ENCODE measurements at regions not wholly inside any gene's neighbourhood (a gene's known extent, or its start where the extent isn't known, plus 50 kb on each side); places are given as distances from the start of the nearest gene placed in this dataset.

DNA sequence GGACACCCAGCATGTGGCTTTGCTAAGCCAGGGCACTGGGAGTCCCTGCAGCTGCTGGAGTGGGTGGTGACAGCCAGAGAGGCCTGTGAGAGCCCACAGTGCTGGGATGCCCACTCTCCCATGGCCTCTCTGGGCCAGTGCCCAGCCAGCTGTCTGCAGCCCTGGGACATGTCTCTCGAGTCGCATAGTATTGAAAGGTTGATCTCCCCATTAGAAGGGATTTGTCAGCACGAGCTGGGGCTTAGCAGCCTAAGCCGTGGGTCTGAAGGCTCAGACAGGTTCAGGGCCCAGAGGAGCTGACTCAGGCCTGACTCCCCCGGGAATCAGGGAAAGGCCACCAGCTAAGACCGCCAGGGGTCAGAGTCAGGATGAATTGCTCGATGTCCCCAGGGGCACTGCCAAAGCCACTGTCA is 53.5 kb downstream of the FOXD2 start:
- Mint-ChIP-seq H3K27ac (no peak overlapping the region), H3K9me3 (ENCODE audit: insufficient read depth) (no peaks in the 10 kb centered on the region), H3K4me1 (no peaks in the 10 kb centered on the region), H3K4me3 (no peak overlapping the region), H3K27me3 (peaks cover 31% of the 10 kb centered on the region)
- 72% methylated on average over 7 of the region's 7 CpGs for WGBS (ENCODE audit: insufficient coverage)
- no peak overlapping the region for H3K4me2 ChIP-seq (replicated peaks; ENCODE audit: low read depth, low read length, poor library complexity, severe bottlenecking)
- no peak overlapping the region for H3K9ac ChIP-seq (ENCODE audit: low read length)
- H3K4me1 ChIP-seq (ENCODE audit: control insufficient read depth in 2 of 2, insufficient read depth in 2 of 2, low read length in 2 of 2) = no peaks in the 10 kb centered on the region
- intact Hi-C loops (cut with micrococcal nuclease) = no loop called here
- H3K27ac ChIP-seq (ENCODE audit: low read length in 2 of 2) = no peak overlapping the region
- H3K4me3 ChIP-seq (ENCODE audit: control extremely low read depth in 1 of 5, extremely low read depth in 1 of 5, insufficient read depth in 1 of 5, low read depth in 2 of 5, low read length in 4 of 5) = no peak overlapping the region
- ATAC-seq (ENCODE audit: low read depth) = no peak
- ChIA-PET POLR2A (no interaction called here), CTCF (no interaction called here)
- H3K27me3 ChIP-seq (replicated peaks in 1 of 4; ENCODE audit: control extremely low read depth in 1 of 4, control insufficient read depth in 3 of 4, insufficient read depth in 4 of 4, low read length in 3 of 4) = peaks cover 0 to 7% (median 1%) of the 10 kb centered on the region in 4 experiments
- H3K36me3 ChIP-seq (replicated peaks in 1 of 2; ENCODE audit: control extremely low read depth in 1 of 2, control insufficient read depth in 1 of 2, extremely low read depth in 1 of 2, insufficient read depth in 2 of 2, low read length in 1 of 2) = no peaks in the 10 kb centered on the region
- H2AFZ ChIP-seq (ENCODE audit: insufficient read depth, low read depth, low read length, poor library complexity, severe bottlenecking) = no peak overlapping the region
- no peak for DNase-seq
- no peak for TF ChIP-seq EZH2 (IDR thresholded peaks at IDR 0.05; ENCODE audit: borderline replicate concordance, insufficient read depth, low read depth, low read length, poor library complexity, severe bottlenecking)
- TF ChIP-seq, protein P1, sequence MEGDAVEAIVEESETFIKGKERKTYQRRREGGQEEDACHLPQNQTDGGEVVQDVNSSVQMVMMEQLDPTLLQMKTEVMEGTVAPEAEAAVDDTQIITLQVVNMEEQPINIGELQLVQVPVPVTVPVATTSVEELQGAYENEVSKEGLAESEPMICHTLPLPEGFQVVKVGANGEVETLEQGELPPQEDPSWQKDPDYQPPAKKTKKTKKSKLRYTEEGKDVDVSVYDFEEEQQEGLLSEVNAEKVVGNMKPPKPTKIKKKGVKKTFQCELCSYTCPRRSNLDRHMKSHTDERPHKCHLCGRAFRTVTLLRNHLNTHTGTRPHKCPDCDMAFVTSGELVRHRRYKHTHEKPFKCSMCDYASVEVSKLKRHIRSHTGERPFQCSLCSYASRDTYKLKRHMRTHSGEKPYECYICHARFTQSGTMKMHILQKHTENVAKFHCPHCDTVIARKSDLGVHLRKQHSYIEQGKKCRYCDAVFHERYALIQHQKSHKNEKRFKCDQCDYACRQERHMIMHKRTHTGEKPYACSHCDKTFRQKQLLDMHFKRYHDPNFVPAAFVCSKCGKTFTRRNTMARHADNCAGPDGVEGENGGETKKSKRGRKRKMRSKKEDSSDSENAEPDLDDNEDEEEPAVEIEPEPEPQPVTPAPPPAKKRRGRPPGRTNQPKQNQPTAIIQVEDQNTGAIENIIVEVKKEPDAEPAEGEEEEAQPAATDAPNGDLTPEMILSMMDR (IDR thresholded peaks at IDR 0.05) = no peak
- H3K9me3 ChIP-seq (ENCODE audit: control extremely low read depth in 1 of 3, control insufficient read depth in 2 of 3, insufficient read depth in 1 of 3, low read length in 2 of 3) = peaks cover 0 to 3% (median 0%) of the 10 kb centered on the region in 3 donors
- no peaks in the 10 kb centered on the region for H4K20me1 ChIP-seq (ENCODE audit: control insufficient read depth, insufficient read depth, low read length, poor library complexity, severe bottlenecking)
- H3K79me2 ChIP-seq (ENCODE audit: control insufficient read depth, insufficient read depth, low read length) = no peaks in the 10 kb centered on the region

DNA sequence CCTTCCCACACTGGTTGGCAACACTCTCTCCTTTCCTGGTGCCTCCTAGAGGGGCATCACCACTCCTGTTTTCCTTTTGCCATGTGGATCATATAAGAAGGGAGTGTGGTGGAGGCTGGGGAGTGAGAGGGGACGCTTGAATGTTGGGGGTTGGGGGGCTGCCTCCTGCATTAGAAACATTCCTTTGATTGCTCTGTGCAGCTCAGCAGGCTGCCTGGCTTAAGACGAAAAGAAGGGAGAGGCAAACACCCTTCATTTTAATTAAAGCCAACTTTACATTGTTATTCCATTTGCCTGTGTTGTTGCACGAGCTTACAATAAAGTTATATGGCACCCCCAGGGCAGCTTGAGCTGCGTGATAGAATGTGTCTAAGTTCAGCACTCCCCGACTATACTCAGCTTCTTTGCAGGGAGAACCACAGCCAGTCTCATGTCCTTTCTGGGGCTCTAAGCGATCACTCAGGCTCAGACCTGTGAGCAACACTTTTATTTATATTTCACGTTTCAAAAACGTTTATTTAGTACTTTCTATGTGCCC is 57.4 kb downstream of the FOXD2 start:
- no peaks in the 10 kb centered on the region for H3K4me1 ChIP-seq (ENCODE audit: control insufficient read depth in 2 of 2, insufficient read depth in 2 of 2, low read length in 2 of 2)
- no peak overlapping the region for H3K27ac Mint-ChIP-seq
- peaks cover 0 to 4% (median 2%) of the 10 kb centered on the region in 4 experiments for H3K27me3 ChIP-seq (replicated peaks in 1 of 4; ENCODE audit: control extremely low read depth in 1 of 4, control insufficient read depth in 3 of 4, insufficient read depth in 4 of 4, low read length in 3 of 4)
- H3K4me2 ChIP-seq (replicated peaks; ENCODE audit: low read depth, low read length, poor library complexity, severe bottlenecking) = no peak overlapping the region
- no peaks in the 10 kb centered on the region for H3K4me1 Mint-ChIP-seq
- ATAC-seq (ENCODE audit: low read depth) (no peak), DNase-seq (no peak)
- no peak overlapping the region for H3K4me3 Mint-ChIP-seq
- H3K36me3 ChIP-seq (replicated peaks in 1 of 2; ENCODE audit: control extremely low read depth in 1 of 2, control insufficient read depth in 1 of 2, extremely low read depth in 1 of 2, insufficient read depth in 2 of 2, low read length in 1 of 2) = no peaks in the 10 kb centered on the region
- H3K79me2 ChIP-seq (ENCODE audit: control insufficient read depth, insufficient read depth, low read length) = no peaks in the 10 kb centered on the region
- ChIA-PET POLR2A (no interaction called here), CTCF (no interaction called here)
- H3K27me3 Mint-ChIP-seq = peaks cover 29% of the 10 kb centered on the region
- no peaks in the 10 kb centered on the region for H3K9me3 Mint-ChIP-seq (ENCODE audit: insufficient read depth)
- no peak overlapping the region for H3K4me3 ChIP-seq (ENCODE audit: control extremely low read depth in 1 of 5, extremely low read depth in 1 of 5, insufficient read depth in 1 of 5, low read depth in 2 of 5, low read length in 4 of 5)
- intact Hi-C loops (cut with micrococcal nuclease) = no loop called here
- H3K9me3 ChIP-seq (ENCODE audit: control extremely low read depth in 1 of 3, control insufficient read depth in 2 of 3, insufficient read depth in 1 of 3, low read length in 2 of 3) = no peaks in the 10 kb centered on the region
- 51% methylated on average over 7 of the region's 8 CpGs for WGBS (ENCODE audit: insufficient coverage)
- H3K27ac ChIP-seq (ENCODE audit: low read length in 2 of 2) = no peak overlapping the region
- no peaks in the 10 kb centered on the region for H4K20me1 ChIP-seq (ENCODE audit: control insufficient read depth, insufficient read depth, low read length, poor library complexity, severe bottlenecking)
- H2AFZ ChIP-seq (ENCODE audit: insufficient read depth, low read depth, low read length, poor library complexity, severe bottlenecking) = no peak overlapping the region
- TF ChIP-seq, protein P1 (IDR thresholded peaks at IDR 0.05) = no peak
- TF ChIP-seq EZH2 (IDR thresholded peaks at IDR 0.05; ENCODE audit: borderline replicate concordance, insufficient read depth, low read depth, low read length, poor library complexity, severe bottlenecking) = no peak
- no peak overlapping the region for H3K9ac ChIP-seq (ENCODE audit: low read length)

Data from B cell (primary cell).